ENCODE measurements at regions not wholly inside any gene's neighbourhood (a gene's known extent, or its start where the extent isn't known, plus 50 kb on each side); places are given as distances from the start of the nearest gene placed in this dataset.

DNA sequence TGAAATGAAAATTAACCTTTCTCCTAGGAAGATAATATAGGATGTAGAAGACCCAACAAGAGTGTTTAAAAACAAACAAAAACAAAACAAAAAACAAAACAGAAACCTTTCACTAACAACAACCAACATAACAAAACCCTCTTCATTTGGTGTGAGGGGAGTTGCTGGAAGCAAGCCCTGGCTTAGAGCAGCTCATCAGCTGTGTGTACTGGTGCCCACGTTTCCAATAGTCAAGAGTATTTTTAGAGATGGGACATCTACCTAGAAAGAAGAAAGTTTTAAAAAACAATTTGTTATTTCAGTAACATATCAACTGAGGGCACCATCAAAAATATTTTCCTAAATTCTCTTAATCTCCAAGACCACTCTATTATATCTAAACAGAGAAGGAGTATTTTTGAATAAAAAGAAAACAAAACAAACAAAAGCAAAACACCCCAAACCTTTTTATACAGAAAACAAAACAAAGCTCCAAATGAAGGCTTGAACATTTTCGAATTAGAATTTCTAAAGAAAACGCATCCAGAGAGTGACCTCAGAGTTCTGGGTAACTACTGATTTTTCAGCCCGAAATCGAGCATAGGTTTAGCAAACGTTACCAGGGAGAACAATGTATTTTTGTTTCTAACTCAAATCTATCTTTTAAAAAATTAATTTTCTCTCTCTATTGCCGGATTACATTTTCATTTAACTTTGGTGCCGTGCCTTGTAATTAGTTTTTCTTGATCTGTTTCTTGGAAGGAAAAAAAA is 134.6 kb downstream of the INSIG2 start:
- in situ Hi-C loops (cut with MboI; ENCODE audit: low sequenced_read_pairs) = loop anchor here (25.0 kb wide), 1 partner anchor 639 kb away; no protein-coding TSS in a partner anchor

DNA sequence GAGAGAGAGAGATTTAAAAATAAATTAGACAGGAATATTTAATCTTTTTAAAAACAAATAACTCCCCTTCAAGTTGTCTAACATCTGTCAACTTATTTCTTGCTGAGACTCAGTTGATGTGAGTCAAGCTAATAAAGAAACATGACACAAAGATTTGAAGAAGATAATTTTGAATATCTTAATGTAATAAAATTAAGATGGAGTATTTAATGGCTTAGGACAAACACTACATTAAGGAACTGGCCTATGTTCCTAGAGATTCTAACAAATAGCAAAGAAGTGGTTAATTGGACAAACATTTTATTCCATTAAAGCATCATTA is 134.0 kb downstream of the INSIG2 start:
- in situ Hi-C loops (cut with MboI; ENCODE audit: low sequenced_read_pairs) = loop anchor here (25.0 kb wide), 1 partner anchor 640 kb away; no protein-coding TSS in a partner anchor

DNA sequence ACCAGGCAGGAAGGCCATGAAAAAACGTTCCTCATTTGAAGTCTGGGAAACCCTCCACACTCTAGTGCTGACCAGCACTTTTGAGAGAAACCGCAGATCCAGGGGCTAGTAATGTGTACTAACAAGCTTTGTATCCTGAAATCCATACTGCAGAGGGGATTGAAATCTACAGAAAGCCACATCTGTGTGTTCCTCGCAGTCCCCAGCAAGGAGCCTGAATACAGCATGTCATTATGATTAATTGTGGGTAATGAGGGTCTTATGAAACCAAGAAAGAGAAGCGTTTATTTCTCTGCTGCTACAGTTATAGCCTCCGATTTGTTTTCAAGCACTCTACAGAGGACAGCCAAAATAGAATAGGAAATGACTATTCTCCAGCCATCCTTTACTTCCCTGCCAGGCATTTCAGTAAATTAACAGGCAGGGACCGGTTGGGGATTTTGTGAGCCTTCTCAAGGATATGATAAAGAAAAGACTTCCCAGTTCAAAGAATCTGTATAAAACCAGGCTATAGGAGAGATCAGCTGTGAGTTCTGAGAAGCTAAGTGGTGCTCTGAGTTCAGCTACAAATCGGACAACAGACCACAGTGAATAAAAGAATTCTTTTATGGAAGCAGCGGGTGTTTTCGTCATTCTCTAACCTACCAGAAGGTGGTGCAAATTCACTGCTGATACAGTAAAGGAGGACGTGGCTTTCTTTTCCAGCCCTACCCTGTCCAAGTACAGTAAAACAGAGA is 133.4 kb downstream of the INSIG2 start:
- in situ Hi-C loops (cut with MboI; ENCODE audit: low sequenced_read_pairs) = loop anchor here (25.0 kb wide), 1 partner anchor 641 kb away; no protein-coding TSS in a partner anchor

DNA sequence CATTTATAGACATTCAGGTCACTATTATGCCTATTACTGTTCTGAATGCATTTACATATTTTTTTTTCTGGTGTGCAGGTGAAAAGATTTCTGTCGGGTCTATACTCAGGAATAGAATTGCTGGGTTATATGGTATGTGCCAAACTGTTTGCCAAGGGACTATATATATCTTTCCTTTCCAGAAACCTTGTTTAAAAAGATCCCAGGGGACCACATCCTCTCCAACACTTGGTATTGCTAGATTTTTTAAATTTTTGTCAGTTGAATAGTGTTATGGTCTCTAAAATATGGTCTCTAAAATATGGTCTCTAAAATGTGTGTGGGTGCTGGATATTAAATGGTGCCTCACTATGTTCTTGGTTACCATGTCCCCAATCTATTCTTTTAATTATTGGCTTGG is 131.3 kb downstream of the INSIG2 start:
- in situ Hi-C loops (cut with MboI; ENCODE audit: low sequenced_read_pairs) = loop anchor here (25.0 kb wide), 1 partner anchor 643 kb away; no protein-coding TSS in a partner anchor

DNA sequence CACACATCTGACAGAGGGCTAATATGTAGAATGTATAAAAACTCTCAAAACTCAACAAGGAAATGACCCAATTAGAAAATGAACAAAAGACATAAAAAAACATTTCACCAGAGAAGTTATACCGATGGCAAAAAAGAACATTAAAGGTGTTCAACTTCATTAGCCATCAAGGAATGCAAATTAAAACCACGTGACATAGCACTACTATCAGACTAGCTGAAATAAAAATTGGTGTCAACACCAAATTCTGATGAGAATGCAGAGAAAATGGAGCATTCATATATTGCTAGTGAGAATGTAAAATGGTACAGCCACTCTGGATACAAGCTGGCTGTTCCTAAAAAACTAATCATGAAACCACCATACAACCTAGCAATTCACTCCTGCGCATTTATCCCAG is 128.0 kb downstream of the INSIG2 start:
- in situ Hi-C loops (cut with MboI; ENCODE audit: low sequenced_read_pairs) = loop anchor here (25.0 kb wide), 1 partner anchor 646 kb away; no protein-coding TSS in a partner anchor

DNA sequence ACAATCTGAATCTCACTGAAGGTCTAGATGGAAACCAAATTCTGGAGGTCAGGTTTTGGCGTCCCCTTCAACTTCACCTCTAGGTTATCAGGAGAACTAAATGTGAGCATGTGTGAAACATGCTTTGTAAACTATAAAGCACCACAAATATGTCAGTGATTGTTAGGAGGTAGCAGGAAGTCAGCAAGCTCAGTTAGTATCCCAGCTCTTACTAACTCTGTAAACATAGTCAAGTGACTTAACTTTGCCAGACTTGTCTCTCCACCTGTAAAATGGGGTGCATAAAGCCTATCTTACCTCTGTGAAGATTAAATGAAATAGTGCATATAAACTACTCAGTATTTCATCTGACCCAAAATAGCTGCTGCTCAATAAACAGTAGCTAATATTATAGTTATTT is 121.5 kb downstream of the INSIG2 start:
- in situ Hi-C loops (cut with MboI; ENCODE audit: low sequenced_read_pairs) = loop anchor here (25.0 kb wide), 1 partner anchor 653 kb away; no protein-coding TSS in a partner anchor

DNA sequence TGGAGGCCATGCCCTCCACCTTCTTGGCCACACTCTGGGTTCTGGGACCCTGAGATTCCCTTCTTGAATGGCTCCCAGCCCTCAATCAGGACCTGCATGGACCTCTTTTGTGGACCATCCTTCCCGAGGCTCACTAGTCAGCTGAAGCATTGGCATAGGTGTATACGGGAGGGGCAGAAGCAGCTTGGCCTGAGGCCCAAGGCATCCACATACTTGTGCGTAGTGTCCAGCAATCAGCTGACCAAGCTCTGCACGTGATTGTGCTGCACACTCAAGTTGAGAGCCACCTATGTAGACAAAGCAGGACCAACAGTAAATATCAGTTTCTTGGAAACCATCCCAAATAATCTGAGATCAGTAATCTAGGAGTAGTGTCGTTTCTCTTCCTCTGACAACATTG is 119.6 kb downstream of the INSIG2 start:
- in situ Hi-C loops (cut with MboI; ENCODE audit: low sequenced_read_pairs) = loop anchor here (25.0 kb wide), 1 partner anchor 654 kb away; no protein-coding TSS in a partner anchor

DNA sequence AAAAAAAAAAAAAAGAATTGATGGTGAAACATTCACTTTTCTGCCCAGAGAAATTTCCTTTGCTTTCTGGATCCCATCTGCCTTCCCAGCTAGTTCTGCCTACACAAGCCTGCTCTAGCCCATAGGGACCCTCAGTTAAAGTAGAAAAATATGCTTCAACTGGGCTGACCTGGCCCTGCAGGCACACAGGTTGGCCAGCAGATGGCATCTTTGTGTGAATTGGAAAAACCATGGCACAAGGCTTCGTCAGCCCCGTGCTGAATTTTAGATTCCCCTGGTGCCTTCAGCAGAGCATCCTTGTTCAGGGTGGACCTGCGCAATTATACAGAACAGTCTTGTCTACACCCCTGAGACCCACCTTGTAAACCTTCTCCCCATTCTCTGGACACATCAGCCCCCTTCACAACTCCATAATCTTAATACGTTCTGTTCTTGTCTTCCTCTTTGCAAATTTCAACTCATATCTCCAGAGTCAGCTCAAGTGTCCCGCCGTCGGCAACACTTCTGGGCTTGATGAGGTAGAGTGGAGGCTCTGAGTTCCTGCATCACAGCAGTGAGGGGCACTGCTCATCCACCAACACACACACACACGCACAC is 114.5 kb downstream of the INSIG2 start:
- in situ Hi-C loops (cut with MboI; ENCODE audit: low sequenced_read_pairs) = loop anchor here (25.0 kb wide), 1 partner anchor 659 kb away; no protein-coding TSS in a partner anchor

DNA sequence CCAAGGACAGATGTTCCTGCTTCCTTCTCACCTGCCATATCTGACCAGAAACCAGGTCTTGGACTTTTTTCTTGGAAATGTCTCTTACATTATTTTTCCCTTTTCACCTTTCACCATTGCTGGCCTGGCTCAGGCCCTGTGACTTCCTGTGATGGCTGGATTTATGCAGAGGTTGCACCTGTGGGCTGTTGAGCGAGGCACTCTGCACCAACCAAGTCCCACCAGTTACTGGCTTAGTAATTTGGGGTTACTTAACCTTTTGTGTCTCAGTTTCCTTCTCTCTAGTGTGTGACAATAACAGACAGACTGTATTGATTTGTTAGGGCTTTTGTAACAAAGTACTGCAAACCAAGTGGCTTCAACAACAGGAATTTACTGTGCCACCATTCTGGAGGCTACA is 110.0 kb downstream of the INSIG2 start:
- in situ Hi-C loops (cut with MboI; ENCODE audit: low sequenced_read_pairs) = no loop called here

DNA sequence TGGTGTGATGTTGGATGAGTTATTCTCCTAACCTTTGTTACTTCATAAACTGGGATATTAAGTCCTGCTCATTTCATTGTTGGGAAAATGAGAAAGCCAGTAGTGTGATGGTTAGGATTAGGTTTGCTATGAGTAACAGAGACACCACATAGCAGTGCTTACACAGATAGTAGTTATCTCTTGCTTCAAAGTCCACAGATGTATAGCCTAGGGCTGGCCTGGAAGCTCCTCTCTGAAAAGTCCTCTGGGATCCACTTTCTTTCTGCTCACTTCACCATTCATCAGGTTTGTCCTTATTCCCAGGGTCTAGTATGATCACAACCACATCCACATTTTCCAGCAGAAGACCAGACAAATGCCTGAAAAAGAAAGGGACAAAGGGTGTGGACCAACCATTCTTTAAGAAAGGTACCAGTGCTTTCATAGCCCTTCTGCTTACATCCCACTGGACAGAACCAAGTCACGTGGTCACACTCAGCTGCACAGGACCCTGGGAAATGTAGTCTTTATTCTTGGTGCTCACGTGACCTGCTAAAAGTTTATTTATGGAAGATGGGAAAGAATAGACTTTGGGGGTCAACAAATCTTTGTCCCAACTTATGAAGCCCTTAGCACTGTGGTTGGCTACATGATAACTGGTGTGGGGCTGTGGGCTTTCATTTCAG is 108.9 kb downstream of the INSIG2 start:
- in situ Hi-C loops (cut with MboI; ENCODE audit: low sequenced_read_pairs) = no loop called here

DNA sequence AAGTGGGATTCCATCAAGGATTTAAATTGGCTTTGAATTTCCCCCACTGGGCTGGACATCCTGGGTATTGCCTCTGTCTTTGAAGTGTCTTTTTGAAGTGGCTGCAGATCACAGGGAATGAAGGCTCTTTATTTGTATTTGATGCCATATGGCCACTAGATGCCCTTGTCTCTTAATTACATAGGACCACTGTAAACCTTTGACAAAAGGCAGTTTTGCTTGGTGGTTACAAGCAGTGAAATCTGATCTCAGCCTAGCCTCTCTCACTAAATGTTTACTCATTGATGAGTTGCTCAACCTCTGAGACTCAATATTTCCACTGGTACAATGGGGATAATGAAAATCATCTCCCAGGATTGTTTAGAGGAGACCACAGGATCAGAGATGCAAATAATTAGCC is 102.2 kb downstream of the INSIG2 start:
- in situ Hi-C loops (cut with MboI; ENCODE audit: low sequenced_read_pairs) = no loop called here

DNA sequence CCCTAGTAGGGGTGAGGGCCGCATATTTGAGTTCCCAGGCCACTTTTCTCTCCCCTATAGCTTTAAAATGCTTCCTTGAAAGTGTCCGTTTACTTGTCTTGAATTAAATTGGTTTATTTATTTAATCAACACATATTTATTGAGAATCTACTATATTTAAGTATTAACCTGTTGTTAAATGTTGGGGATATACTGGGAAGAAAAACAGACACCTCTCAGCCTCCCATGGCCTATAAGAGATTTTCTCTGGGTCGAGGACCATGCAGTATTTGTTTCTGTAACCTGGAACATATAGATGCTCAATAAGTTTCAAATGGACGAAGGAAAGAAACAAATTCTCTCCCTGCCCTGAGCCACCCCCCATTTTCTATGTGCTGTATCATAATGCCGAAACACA is 98.6 kb downstream of the INSIG2 start:
- in situ Hi-C loops (cut with MboI; ENCODE audit: low sequenced_read_pairs) = no loop called here

DNA sequence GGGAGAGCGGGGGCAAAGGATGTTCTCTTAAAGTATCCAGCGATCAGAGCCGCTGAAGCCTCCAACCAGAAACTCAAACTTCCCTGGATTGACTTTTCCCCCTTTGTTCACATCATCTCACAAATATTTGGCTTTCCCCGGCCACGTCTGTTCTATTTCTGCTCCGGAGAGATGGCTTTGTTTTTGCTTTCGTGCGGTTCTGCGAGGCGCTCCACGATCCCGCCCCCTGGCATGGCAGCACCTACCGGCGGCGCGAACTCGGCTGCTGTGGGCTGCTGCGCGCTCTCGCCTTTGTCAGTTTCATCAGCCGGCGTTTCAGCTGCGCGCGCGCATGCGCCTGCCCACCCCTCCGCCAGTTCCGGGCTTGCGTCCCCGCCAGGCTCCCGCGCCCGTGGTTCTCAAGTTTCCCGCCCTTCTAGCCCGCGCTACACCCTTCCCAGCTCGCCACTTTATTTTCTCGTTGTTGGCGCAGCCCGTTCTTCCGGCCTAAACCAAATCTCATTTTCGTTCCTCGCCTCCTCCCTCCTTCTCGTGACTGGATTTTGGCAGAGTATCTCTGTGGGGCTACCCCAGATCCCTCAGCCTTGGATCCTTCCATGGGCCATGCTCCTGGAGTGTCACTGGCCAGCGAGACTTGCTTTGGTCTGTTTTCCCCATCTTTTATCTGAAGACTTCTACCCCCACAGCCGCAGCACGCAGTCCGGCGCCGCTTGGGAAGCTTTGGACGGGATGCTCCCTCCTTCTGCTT is 98.0 kb downstream of the INSIG2 start:
- in situ Hi-C loops (cut with MboI; ENCODE audit: low sequenced_read_pairs) = no loop called here

DNA sequence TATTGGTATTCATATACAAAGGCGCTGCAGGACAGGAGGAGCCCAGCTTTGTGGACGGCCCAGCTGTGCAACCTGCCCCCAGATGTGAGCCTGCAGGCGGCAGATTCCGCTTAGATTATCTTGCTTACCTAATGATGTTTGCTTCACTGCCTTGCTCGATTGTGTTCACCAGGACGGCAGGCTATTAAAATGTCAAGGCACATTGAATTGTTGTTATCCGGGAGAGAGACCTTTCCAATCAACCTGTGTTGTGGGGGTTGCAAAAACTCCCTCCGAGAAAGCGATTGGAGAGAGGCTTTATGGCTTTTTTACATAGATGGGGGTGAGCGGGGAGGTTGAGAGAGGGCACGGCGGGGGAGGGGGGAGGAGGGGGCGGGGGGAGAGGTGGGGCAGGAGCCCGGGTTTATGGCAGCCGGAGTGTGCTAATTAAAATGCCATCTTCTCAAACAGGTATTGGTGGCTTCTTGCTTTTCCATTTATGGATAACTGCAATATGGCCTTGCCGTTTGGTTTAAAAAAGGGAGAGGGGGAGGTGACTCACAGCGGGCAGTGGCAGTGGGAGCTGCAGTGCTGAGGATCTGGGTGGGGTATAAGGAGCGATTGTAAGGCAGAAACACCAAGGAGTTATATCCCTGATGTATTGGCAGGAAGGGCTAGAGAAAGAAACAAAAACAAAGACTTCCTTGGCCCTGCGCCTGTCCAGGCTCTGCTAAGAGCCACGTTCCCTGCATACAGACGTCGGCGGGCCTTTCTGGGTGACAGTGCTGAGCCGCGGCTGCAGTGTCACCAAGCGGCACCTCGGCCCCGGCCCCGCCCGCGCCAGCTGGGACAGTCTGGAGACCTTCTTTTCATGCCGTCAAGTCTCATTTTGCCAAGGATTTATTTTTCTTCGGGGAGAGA is 97.2 kb downstream of the INSIG2 start:
- in situ Hi-C loops (cut with MboI; ENCODE audit: low sequenced_read_pairs) = no loop called here

DNA sequence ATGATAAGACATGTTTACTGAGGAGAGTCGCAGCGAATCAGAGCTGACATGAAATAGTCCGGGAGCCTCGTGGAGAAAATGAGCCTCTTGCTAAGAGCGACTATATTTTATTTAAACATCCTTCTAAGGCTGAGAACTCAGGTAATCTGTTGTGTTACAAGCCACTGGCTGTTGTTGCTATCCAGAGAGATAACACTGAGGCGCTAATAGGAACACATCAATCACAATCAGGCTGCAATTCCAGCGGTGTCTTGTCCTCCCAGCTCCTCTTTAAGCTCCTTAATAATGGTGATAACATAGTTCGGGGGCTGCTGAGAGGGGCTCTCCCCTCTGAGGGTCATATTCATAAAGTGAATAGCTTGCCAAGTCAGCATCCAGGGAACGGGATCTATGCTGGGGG is 95.1 kb downstream of the INSIG2 start:
- in situ Hi-C loops (cut with MboI; ENCODE audit: low sequenced_read_pairs) = no loop called here

DNA sequence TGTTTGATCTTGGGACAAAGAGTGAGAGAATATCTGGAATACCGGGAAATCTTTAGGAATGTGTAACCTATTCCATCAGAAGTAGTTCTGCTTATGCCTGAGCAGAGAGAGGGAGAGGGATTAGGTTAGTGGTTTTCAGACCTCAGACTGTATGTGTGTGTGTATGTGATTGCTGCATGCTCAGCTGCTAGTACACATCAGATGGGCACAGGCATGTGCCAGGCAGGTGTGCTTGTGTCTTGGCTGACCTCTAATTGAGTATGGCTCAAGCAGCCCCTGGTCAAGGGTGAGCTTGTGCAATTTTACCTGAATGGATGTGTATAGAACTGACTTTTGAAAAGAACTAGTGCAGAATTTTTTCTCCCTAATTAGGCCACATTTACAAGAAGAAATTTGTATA is 91.2 kb downstream of the INSIG2 start:
- in situ Hi-C loops (cut with MboI; ENCODE audit: low sequenced_read_pairs) = no loop called here

DNA sequence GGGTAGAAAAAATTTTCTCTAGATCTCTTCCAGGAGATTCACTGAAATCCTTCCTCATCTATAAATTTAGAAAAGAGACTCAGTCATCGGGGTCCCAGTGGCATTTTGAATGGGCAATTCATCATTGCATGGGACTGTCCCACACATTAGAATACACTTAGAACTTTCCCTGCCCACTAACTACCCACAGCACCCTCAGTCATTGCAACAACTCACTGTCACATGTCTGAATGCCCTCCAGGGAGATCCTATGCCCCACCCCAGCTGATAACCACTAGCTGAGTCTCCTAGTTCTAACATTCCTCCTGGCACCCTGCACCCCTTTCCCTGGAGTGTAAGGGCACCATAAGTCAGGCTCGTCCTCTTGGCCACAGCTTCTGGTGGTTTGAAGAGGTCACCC is 89.6 kb downstream of the INSIG2 start:
- in situ Hi-C loops (cut with MboI; ENCODE audit: low sequenced_read_pairs) = no loop called here

DNA sequence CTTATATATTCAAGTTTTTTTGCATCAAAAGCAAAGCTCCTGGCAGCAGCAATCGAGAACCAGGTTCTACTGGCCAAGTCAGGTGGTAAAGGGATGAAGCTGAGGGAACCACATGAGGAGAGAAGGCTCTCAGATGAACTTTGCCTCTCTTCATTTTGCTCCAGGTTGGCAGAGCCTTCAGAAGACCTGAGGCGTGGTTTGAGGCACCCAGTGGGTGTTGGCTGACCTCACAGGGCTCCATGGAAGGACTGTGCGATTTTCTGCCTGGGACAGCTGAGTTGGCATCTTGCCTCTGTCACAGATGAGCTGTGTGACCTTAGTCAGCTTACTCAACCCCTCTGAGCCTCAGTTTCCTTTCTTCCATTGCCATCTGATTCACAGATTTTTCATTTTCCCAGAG is 89.0 kb downstream of the INSIG2 start:
- in situ Hi-C loops (cut with MboI; ENCODE audit: low sequenced_read_pairs) = no loop called here

DNA sequence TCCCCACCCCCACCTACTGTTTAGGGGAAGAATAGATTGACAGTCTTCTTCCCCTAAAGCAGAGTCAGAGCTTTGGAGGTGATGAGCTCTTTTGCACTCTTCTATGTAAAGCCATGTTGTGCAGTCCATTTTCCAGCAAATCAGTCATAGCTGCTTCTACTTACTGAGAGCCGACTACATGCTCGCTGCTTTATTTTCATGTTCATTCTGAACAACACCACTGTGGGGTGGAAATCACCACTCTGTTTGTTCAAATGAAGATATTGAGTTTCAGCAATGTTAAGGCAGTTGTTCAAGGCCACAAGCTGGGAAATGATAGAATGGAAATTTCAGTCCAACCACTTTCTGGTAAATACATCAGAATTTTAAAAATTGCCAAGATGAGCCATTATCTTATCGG is 88.3 kb downstream of the INSIG2 start:
- in situ Hi-C loops (cut with MboI; ENCODE audit: low sequenced_read_pairs) = no loop called here

All from HL-60/S4 (cell line).